Trophoblast cell (in vitro differentiated cells and primary cell): ENCODE measurements at regions not wholly inside any gene's neighbourhood (a gene's known extent, or its start where the extent isn't known, plus 50 kb on each side); places are given as distances from the start of the nearest gene placed in this dataset.

Experiments
- DNase-seq, 2 donors: peaks; one replicate each; pipeline ENCODE4 v3.0.0-alpha.2; 2016
- H2AFZ ChIP-seq: 2 replicates; pipeline ENCODE4 v1.6.1; 2013; ENCODE audit warnings: low read length, moderate library complexity, mild to moderate bottlenecking; ENCODE audit not compliant: insufficient read depth, poor library complexity
- H2AK5ac ChIP-seq: 2 replicates; pipeline ENCODE4 v1.6.1; 2013; ENCODE audit warnings: mild to moderate bottlenecking, low read length
- H2BK120ac ChIP-seq: 2 replicates; pipeline ENCODE4 v1.6.1; 2013; ENCODE audit warnings: low read length, mild to moderate bottlenecking, moderate library complexity; ENCODE audit not compliant: insufficient read depth, poor library complexity
- H2BK12ac ChIP-seq: 2 replicates; pipeline ENCODE4 v1.6.1; 2013; ENCODE audit warnings: mild to moderate bottlenecking, low read length, moderate library complexity
- H2BK5ac ChIP-seq: 2 replicates; pipeline ENCODE4 v1.6.1; 2013; ENCODE audit warnings: low read length, low read depth, moderate library complexity, mild to moderate bottlenecking; ENCODE audit not compliant: poor library complexity
- H3K14ac ChIP-seq: 2 replicates; pipeline ENCODE4 v1.6.1; 2013; ENCODE audit warnings: mild to moderate bottlenecking, low read length
- H3K18ac ChIP-seq: 2 replicates; pipeline ENCODE4 v1.6.1; 2013; ENCODE audit warnings: mild to moderate bottlenecking, low read length
- H3K23ac ChIP-seq: 2 replicates; pipeline ENCODE4 v1.6.1; 2013; ENCODE audit warnings: low read length
- H3K27ac ChIP-seq: 2 replicates; pipeline ENCODE4 v1.5.1; 2013; ENCODE audit warnings: low read depth, mild to moderate bottlenecking, inconsistent platforms, low read length, moderate library complexity
- H3K27me3 ChIP-seq: 2 replicates; pipeline ENCODE4 v1.6.1; 2013; ENCODE audit warnings: inconsistent platforms, mild to moderate bottlenecking, low read length, moderate library complexity; ENCODE audit not compliant: insufficient read depth
- H3K36me3 ChIP-seq, 2 experiments: 1 replicate in 1 of 2; 2 replicates in 1 of 2; pipeline ENCODE4 v1.6.1; 2013; ENCODE audit warnings: low read length in 2 of 2, mild to moderate bottlenecking in 2 of 2, moderate library complexity in 1 of 2; ENCODE audit not compliant: insufficient read depth in 2 of 2, control insufficient read depth in 1 of 2
- H3K4ac ChIP-seq: 2 replicates; pipeline ENCODE4 v1.6.1; 2013; ENCODE audit warnings: low read depth, mild to moderate bottlenecking, low read length, moderate library complexity
- H3K4me1 ChIP-seq, 2 experiments: 1 replicate in 1 of 2; 2 replicates in 1 of 2; pipeline ENCODE4 v1.6.1; 2013; ENCODE audit warnings: low read length in 2 of 2, mild to moderate bottlenecking in 2 of 2, moderate library complexity in 1 of 2; ENCODE audit not compliant: insufficient read depth in 2 of 2, control insufficient read depth in 1 of 2
- H3K4me2 ChIP-seq: 2 replicates; pipeline ENCODE4 v1.6.1; 2013; ENCODE audit warnings: inconsistent platforms, mild to moderate bottlenecking, low read length, moderate library complexity
- H3K4me3 ChIP-seq: 2 replicates; pipeline ENCODE4 v1.5.1; 2013; ENCODE audit warnings: mild to moderate bottlenecking, low read depth, low read length, inconsistent platforms
- H3K79me1 ChIP-seq: one replicate; pipeline ENCODE4 v1.6.1; 2013; ENCODE audit warnings: low read length
- H3K79me2 ChIP-seq: 2 replicates; pipeline ENCODE4 v1.6.1; 2013; ENCODE audit warnings: low read length, mild to moderate bottlenecking; ENCODE audit not compliant: control insufficient read depth, insufficient read depth, poor library complexity
- H3K9ac ChIP-seq: 2 replicates; pipeline ENCODE4 v1.6.1; 2013; ENCODE audit warnings: mild to moderate bottlenecking, low read length
- H3K9me3 ChIP-seq: 2 replicates; pipeline ENCODE4 v1.6.1; 2013; ENCODE audit warnings: low read depth, mild to moderate bottlenecking, control low read depth, inconsistent platforms, low read length; ENCODE audit not compliant: insufficient read depth
- H4K12ac ChIP-seq: 2 replicates; pipeline ENCODE4 v1.6.1; 2013; ENCODE audit warnings: low read depth, mild to moderate bottlenecking, low read length, moderate library complexity
- H4K8ac ChIP-seq: 2 replicates; pipeline ENCODE4 v1.6.1; 2013; ENCODE audit warnings: low read depth, mild to moderate bottlenecking, low read length, moderate library complexity
- H4K91ac ChIP-seq: one replicate; pipeline ENCODE4 v1.6.1; 2013; ENCODE audit warnings: low read depth, mild to moderate bottlenecking, low read length, moderate library complexity
- WGBS: extraction: QIAGEN DNeasy Blood & Tissue Kit; methylation state at CpG from one replicate; pipeline ENCODE4 v1.1.7; 2013; ENCODE audit warnings: missing lambda C conversion rate; ENCODE audit not compliant: insufficient read length, insufficient coverage; ENCODE audit errors: extremely low coverage; 5-methylcytosine and 5-hydroxymethylcytosine counted together

DNA sequence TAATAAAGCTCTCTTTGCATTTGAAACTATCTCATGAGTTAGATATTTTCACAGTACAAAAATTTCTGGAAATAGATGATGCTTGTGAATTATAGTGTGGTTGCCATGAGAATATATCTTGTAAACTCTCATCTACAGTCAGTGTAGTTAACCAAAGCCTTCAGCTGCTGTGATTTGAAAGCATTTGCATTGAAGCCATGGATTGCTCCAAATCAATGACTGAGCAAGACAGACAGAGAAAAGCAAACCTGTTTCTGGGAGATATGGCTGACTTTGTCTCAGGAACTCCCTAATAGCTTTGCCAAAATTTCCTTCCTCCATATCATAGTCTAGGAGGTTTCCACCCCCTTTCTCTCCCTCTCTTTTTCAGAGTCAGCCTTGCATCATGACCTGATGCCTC lies 955.3 kb downstream of the REEP3 start:
- no peak overlapping the region for H3K23ac ChIP-seq
- no peak overlapping the region for H3K27ac ChIP-seq
- H3K18ac ChIP-seq: no peak overlapping the region
- no peak overlapping the region for H4K8ac ChIP-seq
- no peak overlapping the region for H3K9ac ChIP-seq
- no peaks in the 10 kb centered on the region for H3K36me3 ChIP-seq
- no peak overlapping the region for H4K12ac ChIP-seq
- no peak overlapping the region for H3K4me2 ChIP-seq
- H2BK5ac ChIP-seq: no peak overlapping the region
- no peak for DNase-seq
- no peak overlapping the region for H2BK12ac ChIP-seq
- H3K79me2 ChIP-seq: no peaks in the 10 kb centered on the region
- H3K4me3 ChIP-seq: no peak overlapping the region
- no peaks in the 10 kb centered on the region for H3K79me1 ChIP-seq
- no peak overlapping the region for H2AK5ac ChIP-seq
- no peak overlapping the region for H2BK120ac ChIP-seq
- no peak overlapping the region for H4K91ac ChIP-seq
- no peaks in the 10 kb centered on the region for H3K4me1 ChIP-seq
- H3K27me3 ChIP-seq: no peaks in the 10 kb centered on the region
- H3K14ac ChIP-seq: no peak overlapping the region
- H3K4ac ChIP-seq: no peak overlapping the region
- no peaks in the 10 kb centered on the region for H3K9me3 ChIP-seq
- H2AFZ ChIP-seq: no peak overlapping the region

DNA sequence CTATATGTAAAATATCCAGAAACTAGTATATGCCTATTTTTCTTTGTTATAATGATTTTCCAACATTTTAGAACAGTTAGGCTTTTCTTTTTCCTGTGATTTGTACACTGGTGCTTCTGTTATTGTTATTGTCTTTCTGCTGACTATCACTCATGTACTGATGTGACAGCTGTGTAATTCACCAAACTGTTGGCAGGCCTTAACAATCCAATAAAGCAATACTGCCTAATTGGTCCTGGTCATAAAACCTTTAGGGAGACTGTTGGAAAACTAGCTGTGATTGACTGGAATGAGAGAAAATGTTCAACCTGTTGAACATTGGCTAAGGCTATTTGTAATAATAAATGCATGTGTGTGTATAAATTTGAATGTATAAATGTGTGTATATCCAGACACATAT lies 956.6 kb downstream of the REEP3 start:
- no peak overlapping the region for H4K8ac ChIP-seq
- H3K9me3 ChIP-seq: no peaks in the 10 kb centered on the region
- H3K23ac ChIP-seq: no peak overlapping the region
- no peak overlapping the region for H3K9ac ChIP-seq
- H3K4me1 ChIP-seq: no peaks in the 10 kb centered on the region
- H4K12ac ChIP-seq: no peak overlapping the region
- H3K4ac ChIP-seq: no peak overlapping the region
- H3K27me3 ChIP-seq: no peaks in the 10 kb centered on the region
- no peak for DNase-seq
- H4K91ac ChIP-seq: no peak overlapping the region
- no peak overlapping the region for H3K14ac ChIP-seq
- H3K79me2 ChIP-seq: no peaks in the 10 kb centered on the region
- no peak overlapping the region for H3K27ac ChIP-seq
- H2AK5ac ChIP-seq: no peak overlapping the region
- H2BK5ac ChIP-seq: no peak overlapping the region
- no peak overlapping the region for H3K18ac ChIP-seq
- H2BK120ac ChIP-seq: no peak overlapping the region
- no peaks in the 10 kb centered on the region for H3K79me1 ChIP-seq
- no peaks in the 10 kb centered on the region for H3K36me3 ChIP-seq
- no peak overlapping the region for H3K4me2 ChIP-seq
- no peak overlapping the region for H2AFZ ChIP-seq
- H2BK12ac ChIP-seq: no peak overlapping the region
- H3K4me3 ChIP-seq: no peak overlapping the region

DNA sequence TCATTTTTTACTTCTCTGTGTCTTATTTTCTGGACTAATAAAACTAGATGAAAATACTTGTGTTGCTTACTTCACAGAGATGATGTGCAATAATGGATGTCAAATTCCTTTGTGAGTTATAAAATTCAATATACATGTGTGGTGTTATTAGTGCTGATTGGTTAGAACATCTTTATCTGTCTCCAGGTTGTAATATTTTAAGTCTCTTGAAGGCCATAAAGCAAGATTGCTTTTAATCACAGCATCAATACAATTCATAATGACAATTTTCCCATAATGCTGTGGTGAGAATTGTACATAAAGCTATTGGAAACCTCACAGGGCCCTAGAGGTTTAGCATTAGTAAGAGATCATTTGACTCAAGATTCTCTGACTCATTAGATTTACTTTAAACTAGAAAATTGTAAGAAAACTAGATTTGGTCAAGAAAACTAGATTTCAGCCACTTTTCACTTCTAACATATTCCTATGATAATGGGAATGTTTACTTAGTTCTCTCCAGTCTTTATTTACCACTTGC lies 963.7 kb downstream of the REEP3 start:
- H3K27ac ChIP-seq: no peak overlapping the region
- no peak overlapping the region for H3K4me2 ChIP-seq

DNA sequence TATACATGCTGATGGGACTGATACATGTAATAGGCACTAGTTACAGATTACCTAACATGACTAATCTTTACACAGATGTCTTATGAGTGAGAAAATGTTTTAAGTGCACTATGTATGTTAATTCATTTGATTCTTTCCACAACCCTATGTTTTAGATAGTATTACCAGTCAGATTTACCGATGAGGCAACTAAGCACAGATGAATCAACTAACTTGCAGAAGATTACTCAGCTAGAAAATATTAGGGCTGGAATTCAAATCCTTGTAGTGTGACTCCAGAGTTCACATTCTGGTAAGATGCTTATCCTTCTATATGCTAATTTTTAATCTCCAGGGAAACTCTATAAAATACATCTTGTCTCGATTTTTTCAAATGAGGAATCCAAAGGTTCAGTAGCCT lies 964.9 kb downstream of the REEP3 start:
- Histone ChIP-seq H3K79me1 (no peaks in the 10 kb centered on the region), H3K4me3 (no peak overlapping the region), H2BK120ac (no peak overlapping the region), H2BK5ac (no peak overlapping the region), H3K23ac (no peak overlapping the region), H3K4ac (no peak overlapping the region), H3K9ac (no peak overlapping the region), H3K27ac (no peak overlapping the region), H3K27me3 (no peaks in the 10 kb centered on the region), H3K18ac (no peak overlapping the region), H4K12ac (no peak overlapping the region), H4K8ac (no peak overlapping the region), H3K4me1 (no peaks in the 10 kb centered on the region), H2AFZ (no peak overlapping the region), H2AK5ac (no peak overlapping the region), H2BK12ac (no peak overlapping the region), H4K91ac (no peak overlapping the region), H3K79me2 (no peaks in the 10 kb centered on the region), H3K9me3 (no peaks in the 10 kb centered on the region), H3K36me3 (no peaks in the 10 kb centered on the region), H3K14ac (no peak overlapping the region), H3K4me2 (no peak overlapping the region)
- no CpG with 5 or more reads among the region's 2 CpGs for WGBS
- peak in 1 of 2 donors; percentile 26 for DNase-seq

More for the DNA sequence above, 963.7 kb downstream of the REEP3 start:
- Histone ChIP-seq H3K36me3 (no peaks in the 10 kb centered on the region), H3K18ac (no peak overlapping the region), H3K27me3 (no peaks in the 10 kb centered on the region), H3K4me3 (no peak overlapping the region), H3K23ac (no peak overlapping the region), H2BK5ac (no peak overlapping the region), H3K4me1 (no peaks in the 10 kb centered on the region), H3K4ac (no peak overlapping the region), H4K8ac (no peak overlapping the region), H2AFZ (no peak overlapping the region), H2BK12ac (no peak overlapping the region), H3K79me1 (no peaks in the 10 kb centered on the region), H2AK5ac (no peak overlapping the region), H3K9ac (no peak overlapping the region), H4K12ac (no peak overlapping the region), H3K9me3 (no peaks in the 10 kb centered on the region), H3K14ac (no peak overlapping the region), H3K79me2 (no peaks in the 10 kb centered on the region), H2BK120ac (no peak overlapping the region), H4K91ac (no peak overlapping the region)
- no peak for DNase-seq

DNA sequence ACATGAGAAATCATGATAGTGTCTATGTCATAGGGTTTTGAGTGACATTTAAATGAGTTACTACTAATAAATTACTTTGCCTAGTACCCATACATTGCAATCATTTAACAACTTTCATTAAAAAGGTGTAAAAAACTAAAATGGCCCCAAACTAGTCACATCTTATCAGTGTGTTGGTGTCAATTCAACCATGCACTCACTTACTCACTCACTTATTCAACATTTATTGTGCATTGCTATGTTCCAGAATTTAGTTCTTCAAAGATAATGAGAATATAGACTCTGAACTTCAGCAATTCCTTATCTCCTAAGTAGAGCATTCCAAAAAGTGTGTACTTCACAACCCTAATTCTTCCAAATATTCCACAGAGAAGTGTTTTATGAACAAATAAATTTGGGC lies 965.7 kb downstream of the REEP3 start:
- Histone ChIP-seq H3K4ac (no peak overlapping the region), H3K36me3 (no peaks in the 10 kb centered on the region), H3K4me2 (no peak overlapping the region), H3K14ac (no peak overlapping the region), H3K9ac (no peak overlapping the region), H2AK5ac (no peak overlapping the region), H3K4me3 (no peak overlapping the region), H2BK12ac (no peak overlapping the region), H4K12ac (no peak overlapping the region), H4K8ac (no peak overlapping the region), H3K23ac (no peak overlapping the region), H2BK5ac (no peak overlapping the region), H2BK120ac (no peak overlapping the region), H3K79me2 (no peaks in the 10 kb centered on the region), H3K79me1 (no peaks in the 10 kb centered on the region), H3K18ac (no peak overlapping the region), H3K27ac (no peak overlapping the region), H4K91ac (no peak overlapping the region), H3K9me3 (no peaks in the 10 kb centered on the region), H2AFZ (no peak overlapping the region), H3K4me1 (no peaks in the 10 kb centered on the region), H3K27me3 (no peaks in the 10 kb centered on the region)
- no peak for DNase-seq
